C4-2B (cell line): ENCODE measurements at regions not wholly inside any gene's neighbourhood (a gene's known extent, or its start where the extent isn't known, plus 50 kb on each side); places are given as distances from the start of the nearest gene placed in this dataset.

Experiments used
- H3K27ac ChIP-seq: fragments of 450-650 bp; 2 replicates; pipeline ENCODE4 v1.5.1; 2017
- CTCF ChIP-seq: fragments of 450-650 bp; conservative IDR thresholded peaks from 2 replicates; pipeline ENCODE4 v1.5.1; 2017; ENCODE audit warnings: mild to moderate bottlenecking
- ZFX ChIP-seq: fragments of 450-650 bp; IDR thresholded peaks from 2 replicates; pipeline ENCODE4 v1.6.1; 2017

DNA sequence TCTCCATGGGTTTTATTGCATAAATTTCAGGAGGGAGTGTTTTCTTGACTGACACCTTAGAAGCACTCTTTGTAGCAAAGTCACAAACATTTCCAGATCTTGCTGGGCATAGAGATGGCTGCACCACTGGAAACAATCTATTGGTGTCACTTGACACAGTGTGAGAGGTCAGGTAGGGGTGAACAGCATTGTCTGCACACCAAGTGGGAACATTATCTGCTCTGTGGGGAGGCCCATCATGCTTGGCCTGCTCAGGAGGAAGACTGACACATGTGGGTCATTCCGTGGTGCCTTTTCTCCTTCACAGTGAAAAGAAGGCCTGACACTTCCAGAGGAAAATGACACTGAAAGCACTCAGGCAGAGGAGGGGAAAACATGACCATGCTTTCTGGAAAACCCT is 149.9 kb upstream of the GALNT15 start:
- H3K27ac ChIP-seq = no peak overlapping the region
- TF ChIP-seq ZFX (no peak), CTCF (no peak)

DNA sequence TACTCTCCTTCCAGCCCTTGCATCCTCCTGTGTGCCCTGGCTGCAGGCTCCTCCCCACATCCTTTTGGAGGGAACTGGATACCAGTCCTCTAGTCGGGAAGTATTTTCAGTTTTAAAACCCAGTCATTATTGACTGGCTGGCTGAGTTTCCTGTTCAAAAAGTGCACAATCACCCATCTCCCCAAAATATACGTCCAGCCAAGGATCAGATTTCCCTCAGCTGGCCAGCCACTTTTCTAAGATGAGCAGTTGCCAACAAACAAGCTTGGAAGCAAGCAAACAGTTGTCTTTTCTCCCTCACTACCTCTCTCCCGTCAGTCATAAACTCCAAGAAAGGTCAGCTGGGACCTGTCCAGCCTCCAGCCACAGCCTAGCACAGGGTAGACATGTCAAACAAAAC is 147.7 kb upstream of the GALNT15 start:
- TF ChIP-seq CTCF (no peak), ZFX (no peak)
- H3K27ac ChIP-seq = peak overlapping the region; percentile 36

GRCh38 chr3:16028604-16029003 is 145.9 kb upstream of the GALNT15 start:
- no peak for TF ChIP-seq ZFX
- no peak overlapping the region for H3K27ac ChIP-seq

DNA sequence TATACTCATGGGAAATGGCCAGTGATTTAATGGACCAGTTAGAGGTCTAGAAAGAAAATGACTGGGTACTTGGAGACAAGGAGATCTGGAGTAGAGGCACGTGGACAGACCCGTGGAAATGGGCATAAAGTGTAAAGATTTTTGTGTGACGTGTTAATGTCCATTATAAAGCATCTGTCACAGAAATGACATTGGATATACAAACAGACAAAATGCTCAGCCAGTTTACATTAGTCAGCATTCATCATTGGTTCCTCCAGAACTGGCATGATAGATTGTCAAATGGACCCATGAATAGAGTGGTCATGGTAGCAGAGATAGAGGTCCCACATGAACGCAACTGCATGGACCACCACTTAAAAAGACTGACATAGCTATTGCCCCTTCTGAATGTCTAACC is 144.1 kb upstream of the GALNT15 start:
- no peak overlapping the region for H3K27ac ChIP-seq
- TF ChIP-seq CTCF (no peak), ZFX (no peak)

- TF ChIP-seq ZFX (no peak), CTCF (no peak)
Measured at GRCh38 chr3:16031434-16031833, 143.0 kb upstream of the GALNT15 start.

DNA sequence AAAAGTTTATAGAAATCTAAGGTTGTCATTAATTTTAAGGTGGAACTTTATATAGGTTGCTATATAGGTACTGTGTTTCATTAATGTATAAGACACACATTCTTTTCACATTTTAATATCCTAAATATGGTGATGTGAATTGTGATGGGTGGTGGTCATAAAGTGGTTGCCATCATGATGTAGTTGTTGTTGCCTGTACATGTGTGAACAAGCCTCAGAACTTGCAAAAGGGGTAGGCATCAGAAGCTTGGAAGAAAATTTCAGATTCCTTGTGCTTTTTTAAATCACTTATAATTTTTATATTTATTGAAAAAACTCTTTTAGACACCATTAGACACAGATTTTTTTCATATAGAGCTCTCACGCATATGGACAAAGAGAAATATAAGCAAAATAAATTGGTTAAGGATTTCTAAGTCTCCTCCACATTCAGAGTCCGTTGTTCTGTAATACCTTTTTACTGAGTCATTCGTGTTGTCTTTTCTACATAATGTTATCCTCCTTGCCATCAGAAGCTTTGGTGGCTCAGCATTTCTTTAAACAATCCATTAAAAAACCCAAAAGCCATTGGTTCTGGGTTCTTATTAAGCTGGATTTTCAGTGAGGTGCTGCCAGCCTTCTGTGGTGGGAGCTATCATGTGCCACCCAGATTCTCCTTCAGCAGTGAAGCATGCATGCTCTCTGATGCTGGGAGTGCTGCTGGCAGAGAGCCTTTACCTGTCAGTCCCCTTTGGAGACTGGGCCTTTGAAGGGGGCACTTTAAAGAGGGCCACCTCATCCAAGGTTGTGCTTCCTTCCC is 140.4 kb upstream of the GALNT15 start:
- TF ChIP-seq ZFX (no peak), CTCF (no peak)
- no peak overlapping the region for H3K27ac ChIP-seq

More at GRCh38 chr3:16031434-16031833, 143.0 kb upstream of the GALNT15 start:
- H3K27ac ChIP-seq = no peak overlapping the region

DNA sequence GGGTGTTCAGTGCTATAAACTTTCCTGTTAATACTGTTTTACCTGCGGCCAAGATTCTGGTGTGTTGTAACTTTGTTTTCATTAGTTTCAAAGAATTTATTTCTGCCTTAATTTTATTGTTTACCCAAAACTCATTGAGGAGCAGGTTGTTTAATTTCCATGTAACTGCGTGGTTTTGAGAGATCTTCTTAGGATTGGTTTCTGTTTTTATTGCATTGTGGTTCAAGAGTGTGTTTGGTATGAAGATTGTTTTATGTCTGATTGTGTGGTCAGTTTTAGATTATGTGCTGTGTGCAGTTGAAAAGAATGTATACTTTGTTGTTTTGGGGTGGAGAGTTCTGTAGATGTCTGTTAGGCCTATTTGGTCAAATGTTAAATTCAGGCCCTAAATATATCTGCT is 133.5 kb upstream of the GALNT15 start:
- no peak overlapping the region for H3K27ac ChIP-seq
- TF ChIP-seq ZFX = no peak
- no peak for TF ChIP-seq CTCF
